Activated naive CD4-positive, alpha-beta T cell treated with anti-CD3 and anti-CD28 coated beads for 36 hours (primary cell): ENCODE measurements at regions not wholly inside any gene's neighbourhood (a gene's known extent, or its start where the extent isn't known, plus 50 kb on each side); places are given as distances from the start of the nearest gene placed in this dataset.
"Not testable (repeated sequence)": the region's sequence is repeated elsewhere in the genome, so short reads cannot be mapped to it uniquely, and the experiment has no call there.

Source experiments
- CTCF ChIA-PET: fragments of 350-600 bp; sonication (Branson Sonifier 250); formaldehyde crosslinking; loops from one replicate; lab custom pipeline; 2021; ENCODE audit warnings: antibody characterized with exemption; lab: Charles Lee
- DNase-seq: peaks from one replicate; pipeline ENCODE4 v3.0.0-alpha.2; 2020
- H3K27ac Mint-ChIP-seq: one replicate; pipeline ENCODE4 v1.8.0; 2021; ENCODE audit warnings: mild to moderate bottlenecking, mixed read lengths
- H3K27me3 Mint-ChIP-seq: one replicate; pipeline ENCODE4 v1.8.0; 2021; ENCODE audit warnings: low read depth, mixed read lengths
- H3K36me3 Mint-ChIP-seq: one replicate; pipeline ENCODE4 v1.8.0; 2021; ENCODE audit warnings: low read depth, mixed read lengths
- H3K4me1 Mint-ChIP-seq: one replicate; pipeline ENCODE4 v1.8.0; 2021; ENCODE audit warnings: low read depth, mixed read lengths
- H3K4me3 Mint-ChIP-seq: one replicate; pipeline ENCODE4 v1.8.0; 2021; ENCODE audit warnings: mild to moderate bottlenecking, moderate library complexity, mixed read lengths
- H3K9me3 Mint-ChIP-seq: one replicate; pipeline ENCODE4 v1.8.0; 2021; ENCODE audit warnings: mixed read lengths
- intact Hi-C: fragments of 100-400 bp; cut with micrococcal nuclease; formaldehyde crosslinking; loops from one replicate; pipeline ENCODE4 v1.15.1; 2023

DNA sequence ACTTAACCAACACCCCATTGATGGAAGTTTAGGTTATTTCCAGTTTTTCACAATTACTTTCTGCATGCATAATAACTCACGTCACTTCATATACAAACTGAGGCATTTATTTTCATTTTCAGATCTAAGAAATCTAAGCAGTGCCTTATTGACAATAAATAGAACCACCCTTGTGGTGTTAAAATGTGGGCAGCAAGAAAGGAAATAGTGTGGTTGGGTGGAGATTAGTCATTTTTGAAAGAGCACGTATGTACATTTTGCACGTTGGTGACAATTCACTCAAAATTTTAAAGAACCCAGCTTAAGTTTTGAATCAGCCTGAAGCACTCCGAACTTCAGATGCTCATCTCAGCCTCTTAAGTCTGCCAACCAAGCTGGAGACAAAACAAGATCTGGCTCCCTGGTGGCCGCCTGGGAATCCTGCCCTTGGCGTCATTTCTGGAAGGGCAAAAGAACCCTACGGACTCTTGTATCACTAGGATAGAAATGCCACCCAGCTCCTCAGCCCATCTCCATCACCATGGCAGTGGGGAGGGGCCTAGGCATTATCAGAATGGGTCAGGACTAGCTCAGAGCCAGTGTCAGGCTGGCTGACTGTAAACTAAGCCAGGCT, 89.5 kb upstream of the BCL2L14 start:
- H3K4me3 Mint-ChIP-seq = no peak overlapping the region
- H3K4me1 Mint-ChIP-seq = peaks cover 51% of the 10 kb centered on the region
- H3K27me3 Mint-ChIP-seq = no peaks in the 10 kb centered on the region
- peak; percentile 72 for DNase-seq
- intact Hi-C loops = loop anchor here (1.0 kb wide), 13 partner anchors 17 to 332 kb away; partner anchors contain the start of gene ETV6
- H3K36me3 Mint-ChIP-seq = peaks cover 2% of the 10 kb centered on the region
- H3K9me3 Mint-ChIP-seq = no peaks in the 10 kb centered on the region
- H3K27ac Mint-ChIP-seq = peak overlapping the region; percentile 98
- CTCF ChIA-PET = interaction anchor here (0.9 to 5.6 kb wide), 7 partner anchors 8 to 433 kb away, joined by 3 to 42 read pairs (median 3); no protein-coding TSS in a partner anchor

DNA sequence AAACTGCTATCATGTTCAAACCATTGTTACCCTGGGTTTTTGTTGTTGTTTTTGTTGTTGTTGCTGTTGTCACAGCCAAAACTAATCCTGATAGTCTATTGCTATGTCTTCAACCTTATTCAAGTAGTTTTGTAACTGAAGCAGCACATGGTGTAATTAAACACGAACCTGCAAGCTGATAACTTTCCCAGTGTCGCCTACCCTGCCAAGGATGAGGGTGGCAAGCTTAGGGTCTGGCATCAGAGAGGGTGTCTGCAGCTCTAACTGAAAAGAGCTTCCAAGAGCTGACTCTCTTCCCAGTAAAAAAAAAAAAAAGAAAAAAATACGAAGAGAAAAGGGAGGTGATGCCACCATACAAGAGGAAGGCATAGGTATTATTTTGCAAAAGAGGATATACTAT, 86.3 kb upstream of the BCL2L14 start:
- peaks cover 1% of the 10 kb centered on the region for H3K9me3 Mint-ChIP-seq
- no peak overlapping the region for H3K4me3 Mint-ChIP-seq
- CTCF ChIA-PET = interaction anchor here (0.7 to 5.6 kb wide), 3 partner anchors 16 to 88 kb away, joined by 3 to 42 read pairs (median 5); no protein-coding TSS in a partner anchor
- H3K27me3 Mint-ChIP-seq = no peaks in the 10 kb centered on the region
- intact Hi-C loops = no loop called here
- H3K4me1 Mint-ChIP-seq = peaks cover 39% of the 10 kb centered on the region
- no peak overlapping the region for H3K27ac Mint-ChIP-seq
- DNase-seq = no peak
- H3K36me3 Mint-ChIP-seq = peaks cover 2% of the 10 kb centered on the region

DNA sequence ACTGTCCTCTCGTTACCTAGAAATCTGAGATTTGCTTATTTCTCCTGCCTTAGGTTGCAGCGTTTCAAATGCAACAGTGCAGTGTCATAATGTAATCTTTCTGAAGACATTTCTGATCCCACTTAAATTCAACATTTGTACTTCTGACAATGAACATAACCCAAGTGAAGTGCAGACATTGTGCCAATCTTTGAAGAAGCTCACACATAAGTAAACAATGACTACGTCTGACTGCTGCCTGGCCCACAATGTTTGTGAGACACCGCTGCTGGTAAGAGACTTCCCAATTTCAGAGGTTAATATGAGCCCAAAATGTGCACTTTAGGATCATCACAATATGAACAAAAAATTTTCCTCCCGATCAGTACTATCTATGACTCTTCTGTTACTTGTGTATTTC, 84.6 kb upstream of the BCL2L14 start:
- peaks cover 1% of the 10 kb centered on the region for H3K9me3 Mint-ChIP-seq
- no peak for DNase-seq
- H3K27me3 Mint-ChIP-seq = no peaks in the 10 kb centered on the region
- CTCF ChIA-PET = interaction anchor here (0.7 to 5.6 kb wide), 3 partner anchors 23 to 269 kb away, joined by 3 to 42 read pairs (median 3); no protein-coding TSS in a partner anchor
- no peak overlapping the region for H3K27ac Mint-ChIP-seq
- no peak overlapping the region for H3K4me3 Mint-ChIP-seq
- H3K36me3 Mint-ChIP-seq = no peaks in the 10 kb centered on the region
- H3K4me1 Mint-ChIP-seq = peaks cover 26% of the 10 kb centered on the region
- intact Hi-C loops = no loop called here

DNA sequence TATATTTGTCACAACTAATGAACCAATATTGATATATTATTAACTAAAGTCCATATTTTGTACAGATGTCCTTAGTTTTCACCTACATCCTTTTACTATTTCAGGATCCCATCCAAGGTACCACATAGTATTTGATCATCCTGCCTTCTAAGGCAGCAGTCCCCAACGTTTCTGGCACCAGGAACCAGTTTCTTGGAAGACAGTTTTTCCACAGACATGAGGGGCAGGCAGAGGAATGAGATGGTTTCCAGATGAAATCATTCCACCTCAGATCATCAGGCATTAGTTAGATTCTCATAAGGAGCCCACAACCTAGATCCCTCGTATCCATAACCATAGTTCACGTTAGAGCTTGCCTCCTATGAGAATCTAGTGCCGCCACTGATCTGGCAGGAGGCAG, 82.8 kb upstream of the BCL2L14 start:
- intact Hi-C loops = no loop called here
- CTCF ChIA-PET = no interaction called here
- Mint-ChIP-seq H3K27ac (no peak overlapping the region), H3K9me3 (peaks cover 5% of the 10 kb centered on the region), H3K4me3 (no peak overlapping the region), H3K4me1 (peaks cover 11% of the 10 kb centered on the region), H3K36me3 (no peaks in the 10 kb centered on the region), H3K27me3 (no peaks in the 10 kb centered on the region)
- DNase-seq = no peak

DNA sequence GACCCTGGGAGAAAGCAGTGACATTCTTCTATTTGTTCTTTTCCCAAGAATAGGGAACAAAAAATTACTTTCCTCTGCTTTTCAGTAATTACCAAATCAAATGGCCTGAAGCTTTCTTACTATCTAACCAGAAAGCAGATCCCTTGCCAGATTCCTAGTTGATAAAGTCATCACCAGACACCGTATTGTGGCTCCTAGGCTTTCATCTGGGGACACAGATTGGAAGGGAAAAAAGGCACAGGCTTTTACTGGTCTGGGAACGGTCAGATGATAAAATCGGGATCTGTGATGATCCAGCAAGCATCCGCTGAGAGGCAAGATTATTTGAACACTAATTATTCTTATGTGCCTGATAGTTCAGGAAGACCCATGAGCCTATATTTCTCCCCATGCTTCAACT, 79.1 kb upstream of the BCL2L14 start:
- peaks cover 2% of the 10 kb centered on the region for H3K36me3 Mint-ChIP-seq
- H3K4me1 Mint-ChIP-seq = peaks cover 2% of the 10 kb centered on the region
- H3K27me3 Mint-ChIP-seq = no peaks in the 10 kb centered on the region
- peaks cover 8% of the 10 kb centered on the region for H3K9me3 Mint-ChIP-seq
- H3K4me3 Mint-ChIP-seq = no peak overlapping the region
- DNase-seq = no peak
- CTCF ChIA-PET = no interaction called here
- no peak overlapping the region for H3K27ac Mint-ChIP-seq
- intact Hi-C loops = no loop called here

DNA sequence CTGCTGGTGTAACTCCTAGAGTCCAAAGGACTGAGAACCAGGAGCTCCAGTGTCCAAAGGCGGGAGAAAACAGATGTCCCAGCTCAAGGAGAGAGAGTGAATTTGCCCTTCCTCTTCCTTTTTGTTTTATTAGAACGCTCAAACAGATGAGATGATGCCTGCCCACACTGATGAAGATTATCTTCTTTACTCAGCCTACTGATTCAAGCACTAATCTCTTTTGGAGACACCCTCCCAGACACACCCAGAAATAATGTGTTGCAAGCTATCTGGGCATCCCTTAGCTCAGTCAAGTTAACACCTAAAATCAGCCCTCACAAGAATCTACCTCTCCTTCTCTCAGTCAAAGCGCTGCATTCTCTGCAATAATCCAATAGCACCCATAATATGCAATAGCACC, 78.2 kb upstream of the BCL2L14 start:
- Mint-ChIP-seq H3K27ac (no peak overlapping the region), H3K4me1 (peaks cover 4% of the 10 kb centered on the region), H3K9me3 (peaks cover 8% of the 10 kb centered on the region), H3K4me3 (no peak overlapping the region), H3K36me3 (peaks cover 2% of the 10 kb centered on the region), H3K27me3 (no peaks in the 10 kb centered on the region)
- intact Hi-C loops = no loop called here
- CTCF ChIA-PET = interaction anchor here (1.0 kb wide), 1 partner anchor 41 kb away, joined by 3 read pairs; no protein-coding TSS in a partner anchor
- no peak for DNase-seq

DNA sequence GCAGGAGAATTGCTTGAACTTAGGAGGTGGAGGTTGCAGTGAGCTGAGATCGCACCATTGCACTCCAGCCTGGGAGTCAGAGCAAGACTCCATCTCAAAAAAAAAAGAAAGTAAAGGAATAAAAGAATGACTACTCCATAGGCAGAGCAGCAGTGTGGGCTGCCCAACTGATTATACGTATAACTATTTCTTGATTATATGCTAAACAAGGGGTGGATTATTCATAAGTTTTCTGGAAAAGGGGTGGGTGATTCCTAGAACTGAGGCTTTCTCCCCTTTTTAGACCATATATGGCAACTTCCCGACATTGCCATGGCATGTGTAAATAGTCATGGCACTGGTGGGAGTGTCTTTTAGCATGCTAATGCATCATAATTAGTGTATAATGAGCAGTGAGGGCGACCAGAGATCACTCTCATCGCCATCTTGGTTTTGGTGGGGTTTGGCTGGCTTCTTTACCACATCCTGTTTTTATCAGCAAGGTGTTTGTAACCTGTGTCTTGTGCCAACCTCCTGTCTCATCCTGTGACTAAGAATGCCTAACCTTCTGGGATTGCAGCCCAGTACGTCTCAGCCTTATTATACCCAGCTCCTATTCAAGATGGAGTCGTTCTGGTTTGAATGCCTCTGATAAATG, 72.3 kb upstream of the BCL2L14 start:
- H3K9me3 Mint-ChIP-seq, H3K27me3 Mint-ChIP-seq, H3K36me3 Mint-ChIP-seq, H3K4me3 Mint-ChIP-seq: not testable (repeated sequence)
- H3K27ac Mint-ChIP-seq = peak overlapping the region; percentile 50
- intact Hi-C loops = loop anchor here (1.0 kb wide), 1 partner anchor 17 kb away; no protein-coding TSS in a partner anchor
- peaks cover 23% of the 10 kb centered on the region for H3K4me1 Mint-ChIP-seq
- DNase-seq = peak; percentile 78
- CTCF ChIA-PET = interaction anchor here (2.2 kb wide), 1 partner anchor 11 kb away, joined by 5 read pairs; no protein-coding TSS in a partner anchor

DNA sequence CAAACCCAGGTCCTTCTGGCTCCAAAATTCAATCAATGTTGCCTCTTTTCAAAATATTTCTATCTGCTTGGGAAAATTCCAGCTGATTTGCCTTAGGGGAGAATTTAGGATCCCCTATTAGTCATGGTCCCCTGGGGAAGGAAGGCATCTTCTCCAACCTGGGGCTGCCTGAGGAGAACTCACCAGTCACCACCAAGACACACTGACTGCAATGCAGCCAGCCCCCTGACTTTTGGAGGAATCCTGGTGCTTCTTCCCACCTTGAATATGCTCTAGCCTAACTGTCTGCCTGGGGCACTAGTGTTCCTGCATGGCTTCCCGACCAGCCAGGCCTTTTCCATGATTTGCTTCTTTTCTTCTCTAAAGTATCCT, 71.8 kb upstream of the BCL2L14 start:
- no peak for DNase-seq
- Mint-ChIP-seq H3K27me3 (no peaks in the 10 kb centered on the region), H3K9me3 (peaks cover 5% of the 10 kb centered on the region), H3K4me1 (peaks cover 23% of the 10 kb centered on the region), H3K36me3 (peaks cover 4% of the 10 kb centered on the region), H3K4me3 (no peak overlapping the region), H3K27ac (peak overlapping the region; percentile 50)
- CTCF ChIA-PET = interaction anchor here (0.6 to 2.2 kb wide), 2 partner anchors 10 to 727 kb away, joined by 3 to 5 read pairs; no protein-coding TSS in a partner anchor
- intact Hi-C loops = loop anchor here (1.0 kb wide), 1 partner anchor 18 kb away; no protein-coding TSS in a partner anchor

DNA sequence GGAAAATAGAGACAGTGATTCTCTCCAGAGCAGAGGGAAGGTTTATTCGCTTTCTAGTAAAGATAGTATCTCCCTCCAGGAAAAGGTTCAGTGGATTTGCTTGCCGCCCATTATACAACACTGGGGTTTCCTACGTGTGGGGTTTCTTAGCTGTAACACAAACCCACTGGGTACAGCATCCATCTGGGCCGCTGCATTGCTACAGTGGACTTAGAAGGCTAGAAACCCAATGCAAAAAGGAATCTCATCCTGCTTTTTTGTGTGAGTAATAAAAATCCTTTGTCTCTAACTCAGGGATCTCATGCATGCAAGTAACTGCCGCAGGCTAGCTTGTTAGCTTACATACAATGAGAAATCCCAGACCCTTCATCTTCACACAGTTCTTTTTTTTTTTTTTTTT, 67.1 kb upstream of the BCL2L14 start:
- Mint-ChIP-seq H3K36me3 (peaks cover 4% of the 10 kb centered on the region), H3K9me3 (peaks cover 4% of the 10 kb centered on the region), H3K4me1 (peaks cover 42% of the 10 kb centered on the region), H3K4me3 (no peak overlapping the region), H3K27ac (no peak overlapping the region), H3K27me3 (no peaks in the 10 kb centered on the region)
- CTCF ChIA-PET = interaction anchor here (0.9 to 1.1 kb wide), 3 partner anchors 29 to 372 kb away, joined by 3 read pairs; no protein-coding TSS in a partner anchor
- intact Hi-C loops = no loop called here
- DNase-seq = no peak

DNA sequence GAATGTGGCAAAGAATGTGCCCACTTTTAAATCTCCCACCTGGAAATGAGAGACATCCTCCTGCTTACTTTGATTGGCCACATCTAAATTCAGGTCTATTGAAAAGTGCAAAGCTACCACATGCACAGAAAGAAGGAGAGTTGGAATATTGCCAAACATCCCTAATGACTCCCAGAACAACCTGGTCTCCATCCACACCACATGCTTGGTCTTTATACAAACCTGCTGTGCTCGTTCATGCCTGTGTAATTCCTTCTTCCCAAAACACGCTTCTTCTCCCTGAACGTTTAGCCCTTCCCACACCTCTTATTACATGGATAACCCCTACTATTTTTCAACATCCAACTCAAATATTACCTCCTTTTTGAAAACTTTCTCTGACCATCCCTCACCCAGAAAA, 66.2 kb upstream of the BCL2L14 start:
- H3K4me1 Mint-ChIP-seq = peaks cover 44% of the 10 kb centered on the region
- no peak overlapping the region for H3K27ac Mint-ChIP-seq
- peaks cover 4% of the 10 kb centered on the region for H3K9me3 Mint-ChIP-seq
- intact Hi-C loops = no loop called here
- CTCF ChIA-PET = no interaction called here
- DNase-seq = no peak
- no peaks in the 10 kb centered on the region for H3K27me3 Mint-ChIP-seq
- H3K36me3 Mint-ChIP-seq = peaks cover 4% of the 10 kb centered on the region
- no peak overlapping the region for H3K4me3 Mint-ChIP-seq

DNA sequence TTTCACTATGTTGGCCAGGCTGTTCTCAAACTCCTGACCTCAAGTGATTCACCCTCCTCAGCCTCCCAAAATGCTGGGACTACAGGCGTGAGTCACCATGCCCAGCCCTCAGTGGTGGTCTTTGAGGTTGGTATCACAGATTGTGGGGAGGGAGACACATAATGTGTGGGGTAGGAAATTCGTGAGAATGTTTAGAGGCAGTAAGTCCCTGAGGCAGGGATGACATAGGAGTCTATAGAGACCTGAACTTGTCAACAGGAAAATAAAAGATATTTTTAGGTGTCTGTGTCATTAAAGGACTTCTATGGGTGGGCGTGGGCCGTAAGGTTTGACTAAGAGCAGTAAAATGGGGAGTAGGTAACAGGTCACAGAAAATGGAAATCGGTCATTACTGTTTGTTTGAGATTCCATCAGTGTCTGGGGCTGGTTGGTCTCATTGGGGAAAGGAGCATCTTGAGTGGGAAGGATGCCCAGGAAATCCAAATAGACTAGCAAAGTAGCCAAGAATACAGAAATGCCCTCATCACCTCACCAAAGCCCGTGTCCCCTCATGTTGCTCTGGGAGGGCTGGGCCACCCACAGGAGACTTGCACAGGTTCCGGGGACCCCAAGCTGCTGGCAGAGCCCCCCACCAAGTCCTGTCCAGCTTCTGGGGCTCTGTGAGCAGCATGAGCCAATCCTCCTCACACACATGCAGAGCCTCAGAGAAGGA, 63.6 kb upstream of the BCL2L14 start:
- Mint-ChIP-seq H3K4me3 (no peak overlapping the region), H3K9me3 (peaks cover 4% of the 10 kb centered on the region), H3K27me3 (no peaks in the 10 kb centered on the region), H3K27ac (peak overlapping the region; percentile 99), H3K36me3 (peaks cover 2% of the 10 kb centered on the region), H3K4me1 (peaks cover 63% of the 10 kb centered on the region)
- peak; percentile 77 for DNase-seq
- CTCF ChIA-PET = interaction anchor here (0.8 to 4.8 kb wide), 8 partner anchors 24 to 425 kb away, joined by 3 to 60 read pairs (median 6); partner anchors contain the start of gene ETV6
- intact Hi-C loops = no loop called here

DNA sequence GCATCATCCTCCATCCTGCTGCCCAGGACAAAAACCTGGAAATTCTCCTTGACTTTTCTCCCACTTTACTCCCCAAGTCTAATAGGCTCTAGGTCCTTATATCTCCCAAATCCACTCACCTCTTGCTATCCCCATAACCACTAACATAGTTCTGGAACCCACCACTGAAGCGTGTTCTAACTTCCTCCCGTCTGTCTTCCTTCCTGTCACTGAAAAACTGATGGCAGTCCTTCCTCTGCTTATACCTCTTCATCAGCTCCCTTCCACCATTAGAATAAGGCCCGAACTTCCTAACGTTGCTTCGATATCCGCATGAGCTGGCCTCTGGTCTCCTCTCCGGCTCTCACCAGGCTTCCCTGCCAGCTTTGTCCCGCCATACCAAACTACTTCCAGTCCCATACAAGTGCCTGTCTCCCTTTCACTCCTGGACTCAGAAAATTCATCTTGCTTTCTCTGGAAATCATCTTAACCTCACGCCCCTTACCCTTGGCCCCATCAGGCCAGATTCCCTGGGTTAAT, 63.0 kb upstream of the BCL2L14 start:
- CTCF ChIA-PET = interaction anchor here (0.6 to 4.8 kb wide), 10 partner anchors 24 to 426 kb away, joined by 3 to 60 read pairs (median 5); partner anchors contain the start of gene ETV6
- peak overlapping the region; percentile 0 for H3K4me3 Mint-ChIP-seq
- intact Hi-C loops = loop anchor here (1.0 to 2.0 kb wide), 3 partner anchors 64 to 689 kb away; partner anchors contain the start of gene GPR19
- peak overlapping the region; percentile 99 for H3K27ac Mint-ChIP-seq
- H3K4me1 Mint-ChIP-seq = peaks cover 67% of the 10 kb centered on the region
- no peaks in the 10 kb centered on the region for H3K27me3 Mint-ChIP-seq
- peak; percentile 14 for DNase-seq
- peaks cover 2% of the 10 kb centered on the region for H3K36me3 Mint-ChIP-seq
- H3K9me3 Mint-ChIP-seq = peaks cover 4% of the 10 kb centered on the region
